Hematopoietic multipotent progenitor cell (in vitro differentiated cells): ENCODE measurements at regions not wholly inside any gene's neighbourhood (a gene's known extent, or its start where the extent isn't known, plus 50 kb on each side); places are given as distances from the start of the nearest gene placed in this dataset.
"Not testable (repeated sequence)": the region's sequence is repeated elsewhere in the genome, so short reads cannot be mapped to it uniquely, and the experiment has no call there.

ENCODE experiments used
- DNase-seq, 3 donors: peaks; one replicate each; pipeline ENCODE4 v3.0.0-alpha.2; 2011 to 2015; ENCODE audit warnings: low read depth in 2 of 3, low spot score in 2 of 3

DNA sequence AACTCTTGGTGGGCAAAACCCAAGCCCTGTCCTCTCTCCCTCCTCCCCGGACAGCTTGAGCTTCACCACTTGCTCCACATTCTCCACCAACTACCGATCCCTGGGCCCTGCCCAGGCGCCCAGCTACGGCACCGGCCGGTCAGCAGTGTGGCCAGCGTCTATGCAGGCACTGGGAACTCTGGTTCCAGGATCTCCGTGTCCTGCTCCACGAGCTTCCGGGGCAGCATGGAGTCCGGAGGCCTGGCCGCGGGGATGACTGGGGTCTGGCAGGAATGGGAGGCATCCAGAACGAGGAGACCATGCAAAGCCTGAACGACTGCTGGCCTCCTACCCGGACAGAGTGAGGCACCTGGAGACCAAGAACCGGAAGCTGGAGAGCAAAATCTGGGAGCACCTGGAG, 68.9 kb upstream of the RTL6 start:
- no peak for DNase-seq

DNA sequence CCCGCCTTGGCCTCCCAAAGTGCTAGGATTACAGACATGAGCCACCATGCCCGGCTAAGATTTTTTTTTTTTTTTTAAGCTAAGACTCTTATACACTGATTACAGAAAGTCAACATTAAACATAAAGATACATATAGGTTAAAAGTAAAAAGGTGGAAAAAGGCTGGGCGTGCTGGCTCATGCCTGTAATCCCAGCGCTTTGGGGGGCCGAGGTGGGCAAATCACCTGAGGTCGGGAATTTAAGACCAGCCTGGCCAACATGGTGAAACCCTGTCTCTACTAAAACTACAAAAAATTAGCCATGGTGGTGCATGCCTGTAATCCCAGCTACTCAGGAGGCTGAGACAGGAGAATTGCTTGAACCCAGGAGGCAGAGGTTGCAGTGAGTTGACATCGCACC, 64.6 kb upstream of the RTL6 start:
- not testable (repeated sequence) for DNase-seq

DNA sequence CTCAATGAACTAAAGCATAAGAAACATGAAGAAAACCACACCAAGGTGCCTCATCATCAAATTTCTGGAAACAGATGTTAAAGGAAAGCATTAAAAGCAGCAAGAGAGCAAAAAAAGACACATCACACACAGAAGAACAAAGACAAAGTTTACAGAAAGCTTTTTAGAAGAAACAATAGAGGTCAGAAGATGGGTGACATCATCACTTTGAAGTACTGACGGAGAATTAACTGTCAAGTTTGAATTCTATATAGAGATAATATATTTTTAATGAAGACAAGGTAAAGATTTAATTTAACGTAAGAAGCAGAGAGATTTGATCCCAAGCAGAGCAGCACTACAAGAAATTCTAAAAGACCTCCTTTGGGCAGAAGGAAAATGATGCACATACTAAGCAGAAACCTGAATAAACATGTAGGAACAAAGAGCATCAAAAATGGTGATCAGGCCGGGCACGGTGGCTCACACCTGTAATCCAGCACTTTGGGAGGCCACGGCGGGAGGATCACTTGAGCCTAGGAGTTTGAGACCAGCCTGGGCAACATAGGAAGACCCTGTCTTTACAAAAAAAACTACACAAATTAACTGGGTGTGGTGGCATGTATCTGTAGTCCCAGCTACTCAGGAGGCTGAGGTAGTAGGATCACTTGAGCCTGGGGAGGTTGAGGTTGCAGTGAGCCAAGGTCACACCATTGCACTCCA, 63.3 kb upstream of the RTL6 start:
- no peak for DNase-seq

DNA sequence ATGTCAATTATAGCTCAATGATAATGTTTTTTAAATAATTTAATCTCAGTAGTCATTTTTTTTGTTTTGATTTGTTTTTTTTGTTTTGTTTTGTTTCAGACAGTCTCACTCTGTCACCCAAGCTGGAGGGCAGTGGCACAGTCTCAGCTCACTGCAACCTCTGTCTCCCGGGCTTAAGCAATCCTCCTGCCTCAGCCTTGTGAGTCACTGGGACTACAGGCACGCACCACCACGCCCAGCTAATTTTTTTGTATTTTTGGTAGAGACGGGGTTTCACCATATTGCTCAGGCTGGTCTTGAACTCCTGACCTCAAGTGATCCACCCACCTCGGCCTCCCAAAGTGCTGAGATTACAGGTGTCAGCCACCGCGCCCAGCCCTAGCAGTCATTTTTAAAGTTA, 60.6 kb upstream of the RTL6 start:
- DNase-seq, result not testable (repeated sequence)

DNA sequence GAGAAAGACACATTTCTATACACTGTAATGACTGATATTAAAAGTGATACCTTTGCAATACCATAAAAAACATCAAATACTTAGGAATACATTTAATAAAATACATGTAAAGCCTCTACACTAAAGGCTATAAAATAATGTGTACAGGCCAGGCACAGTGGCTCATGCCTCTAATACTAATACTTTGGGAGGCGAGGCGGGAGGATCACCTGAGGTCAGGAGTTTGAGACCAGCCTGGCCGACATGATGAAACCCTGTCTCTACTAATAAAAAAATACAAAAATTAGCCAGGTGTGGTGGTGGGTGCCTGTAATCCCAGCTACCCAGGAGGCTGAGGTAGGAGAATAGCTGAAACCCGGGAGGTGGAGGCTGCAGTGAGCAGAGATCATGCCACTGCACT, 59.8 kb upstream of the RTL6 start:
- not testable (repeated sequence) for DNase-seq

DNA sequence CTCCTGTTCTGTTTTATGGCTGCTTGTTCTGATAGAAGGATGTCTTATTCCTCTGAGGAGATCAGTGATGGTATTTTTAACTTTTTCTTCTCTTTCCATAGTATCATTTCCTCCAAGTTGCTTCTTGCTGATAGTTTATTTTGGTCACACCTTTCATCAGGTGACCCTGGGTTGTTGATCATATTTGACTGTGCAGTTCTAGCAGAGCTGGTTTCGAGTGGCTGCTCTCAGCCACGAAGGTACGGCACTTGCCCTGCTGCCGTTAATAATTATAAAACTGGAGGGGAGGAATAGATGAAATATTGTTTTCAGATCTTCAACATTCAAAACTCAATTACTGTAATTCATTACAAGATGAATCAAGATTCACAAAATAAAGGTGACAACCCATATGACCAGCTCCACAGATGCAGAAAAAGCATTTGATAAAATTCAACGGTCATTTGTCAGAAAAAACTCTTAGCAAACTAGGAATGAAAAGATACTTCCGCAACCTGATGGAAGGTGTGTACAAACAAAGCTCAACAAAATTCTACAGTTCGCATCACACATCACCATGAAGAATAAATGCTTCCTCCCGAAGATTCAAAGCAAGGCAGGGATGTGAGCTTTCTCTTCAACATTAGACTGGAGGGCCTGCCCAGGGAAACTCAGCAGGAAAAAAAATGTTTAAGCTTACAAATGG, 59.2 kb upstream of the RTL6 start:
- no peak for DNase-seq

DNA sequence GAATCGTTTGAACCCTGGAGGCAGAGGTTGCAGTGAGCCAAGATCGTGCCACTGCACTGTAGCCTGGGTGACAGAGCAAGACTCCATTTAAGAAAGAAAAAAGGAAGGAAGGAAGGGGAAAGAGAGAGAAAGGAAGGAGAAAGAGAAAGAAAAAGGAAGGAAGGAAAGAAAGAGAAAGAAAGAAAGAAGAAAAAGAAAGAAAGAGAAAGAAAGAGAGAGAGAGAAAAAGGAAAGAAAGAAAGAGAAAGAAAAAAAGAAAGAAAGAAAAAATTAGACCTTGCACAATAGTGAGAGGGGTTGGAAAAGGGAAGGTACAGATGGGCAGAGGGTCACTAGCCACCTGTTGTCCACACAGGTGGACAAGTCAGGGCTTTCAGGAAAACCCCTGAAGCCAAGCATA, 57.6 kb upstream of the RTL6 start:
- DNase-seq, result no peak

DNA sequence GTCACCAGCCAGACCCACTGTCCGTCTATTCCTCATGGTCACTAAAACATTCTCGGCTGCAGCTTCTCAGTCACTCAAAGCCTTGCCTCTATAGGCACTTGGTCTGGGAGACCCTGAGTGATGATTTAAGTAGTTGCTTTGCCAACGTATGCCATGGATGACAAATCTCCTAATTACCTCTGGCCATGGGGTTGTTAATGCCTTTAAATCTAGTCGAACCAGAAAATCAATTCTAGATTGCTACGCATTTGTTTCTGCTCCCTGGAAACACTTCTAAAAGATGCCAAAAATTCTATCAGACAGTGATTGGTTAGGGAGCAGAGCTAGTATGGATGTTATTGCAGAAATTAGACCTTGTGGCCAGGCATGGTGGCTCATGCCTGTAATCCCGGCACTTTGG, 57.0 kb upstream of the RTL6 start:
- DNase-seq, result no peak

DNA sequence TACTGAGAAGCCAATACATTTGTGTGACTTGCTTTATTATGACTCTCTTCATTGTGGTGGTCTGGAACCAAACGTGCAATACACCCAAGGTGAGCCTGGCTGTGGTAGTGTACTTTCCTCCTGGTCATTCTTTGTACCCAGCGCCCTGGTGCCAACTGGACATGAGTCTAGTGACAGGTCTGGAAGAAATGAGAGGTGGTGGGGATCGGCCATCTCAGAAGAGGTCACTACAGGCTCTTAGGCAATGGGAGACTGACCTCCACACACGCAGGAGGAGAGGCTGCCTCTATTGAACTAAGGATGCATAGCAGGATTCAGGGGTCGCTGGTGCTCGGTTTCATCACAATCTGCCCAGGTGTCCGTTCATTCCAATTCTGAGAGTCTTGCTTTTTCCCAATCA, 56.4 kb upstream of the RTL6 start:
- DNase-seq, result no peak

DNA sequence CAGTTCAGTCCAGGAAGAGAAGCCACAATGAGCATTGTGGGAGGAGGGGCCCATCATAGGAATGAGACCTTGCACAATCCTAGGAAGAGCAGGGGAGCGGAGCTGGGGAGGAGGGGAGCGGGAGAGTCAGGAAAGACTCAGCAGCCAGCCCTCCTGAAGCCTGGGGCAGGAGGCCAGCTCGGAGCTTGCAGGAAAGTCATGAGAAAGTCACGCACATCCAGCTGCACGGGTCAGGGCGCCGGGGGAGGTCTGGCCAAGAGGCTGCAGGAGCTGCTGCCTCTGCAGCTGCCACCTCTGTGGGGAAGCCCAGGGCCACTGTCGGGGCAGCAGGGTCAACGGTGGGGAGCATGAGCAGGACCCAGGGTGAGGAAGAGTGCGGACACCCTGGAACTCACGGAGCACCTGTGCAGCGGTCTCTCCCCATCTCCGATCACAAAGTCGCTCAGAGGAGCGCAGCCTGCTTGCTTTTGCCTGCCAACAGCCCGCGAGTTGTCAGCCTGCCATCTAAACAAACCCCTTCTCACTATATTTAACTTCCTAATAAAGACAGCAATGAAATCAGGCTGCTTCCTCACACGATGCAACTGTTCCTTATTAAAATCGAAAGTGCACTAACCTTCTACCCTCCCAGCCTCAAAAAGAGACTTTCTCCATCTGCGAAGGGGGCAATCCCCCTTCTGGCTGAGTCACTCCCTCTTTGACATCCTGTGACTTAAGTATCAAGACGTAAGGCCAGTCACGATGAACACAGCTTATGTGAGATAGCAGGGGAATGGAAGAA, 52.9 kb upstream of the RTL6 start:
- DNase-seq, result peak in 2 of 3 donors; percentile 54 to 58

DNA sequence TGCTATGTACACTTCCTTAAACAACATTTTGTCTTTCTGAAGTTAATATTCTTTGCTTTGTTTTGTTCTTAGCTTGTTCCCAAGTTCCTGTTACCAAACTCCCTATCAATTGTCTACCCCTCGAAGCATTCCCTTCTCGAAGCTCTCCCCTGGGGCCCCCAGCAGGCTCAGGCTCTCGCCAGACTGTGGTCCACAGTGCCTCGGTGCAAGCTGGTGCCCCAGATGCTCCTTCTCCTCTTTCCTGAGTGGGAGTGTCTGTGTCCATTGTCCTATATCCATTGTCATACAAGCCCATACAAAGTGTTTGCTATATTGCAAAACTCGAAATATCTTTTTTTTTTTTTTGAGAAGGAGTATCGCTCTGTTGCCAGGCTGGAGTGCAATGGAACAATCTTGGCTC, 51.7 kb upstream of the RTL6 start:
- DNase-seq, result no peak

DNA sequence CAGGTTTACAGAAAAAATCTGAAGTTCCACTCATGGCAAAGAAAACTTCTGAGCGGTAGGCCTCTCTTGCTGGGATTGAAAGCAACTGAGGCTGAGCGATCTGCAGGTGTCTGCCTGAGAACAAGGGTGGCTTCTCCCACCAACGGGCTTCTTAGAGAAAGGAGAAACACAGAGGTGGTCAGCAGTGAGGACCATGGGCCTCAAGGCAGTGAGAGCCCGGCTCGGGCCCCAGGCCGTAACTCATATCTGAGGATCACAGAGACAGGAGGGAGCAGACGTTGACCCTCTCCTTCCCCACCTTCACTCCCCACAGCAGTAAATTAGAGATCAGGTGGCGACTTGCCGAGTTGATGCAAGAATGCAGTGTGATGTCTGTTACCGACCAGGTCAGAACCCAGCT, 50.9 kb upstream of the RTL6 start:
- DNase-seq, result no peak
